HG03575 (cell line): ENCODE measurements at regions not wholly inside any gene's neighbourhood (a gene's known extent, or its start where the extent isn't known, plus 50 kb on each side); places are given as distances from the start of the nearest gene placed in this dataset.
"Not testable (repeated sequence)": the region's sequence is repeated elsewhere in the genome, so short reads cannot be mapped to it uniquely, and the experiment has no call there.

Source experiments
- ATAC-seq: cut with Tn5 transposase; IDR thresholded peaks from one replicate; pipeline ENCODE4 v1.9.1; 2021; ENCODE audit not compliant: unreplicated experiment, insufficient number of reproducible peaks, low FRiP score; ENCODE audit errors: extremely low read depth

DNA sequence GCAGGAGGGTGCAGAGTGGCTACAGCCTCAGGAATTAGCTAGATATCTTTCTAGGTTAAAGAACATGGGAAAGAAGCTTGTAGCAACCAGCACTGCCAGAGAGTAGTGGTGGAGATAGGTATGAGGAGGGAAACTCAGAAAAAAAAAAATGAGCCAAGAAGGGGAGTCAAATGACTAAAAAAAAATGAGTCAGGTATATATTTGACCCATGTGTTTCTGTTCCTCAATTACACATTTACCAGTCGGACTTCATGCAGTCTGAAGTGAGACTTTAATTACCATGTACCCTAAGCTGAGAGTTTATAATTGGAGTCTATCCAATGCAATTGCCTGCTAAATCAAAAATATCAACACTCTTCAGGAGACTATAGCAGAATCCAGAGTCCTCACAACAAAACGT, 964.6 kb downstream of the HACE1 start:
- no peak for ATAC-seq

DNA sequence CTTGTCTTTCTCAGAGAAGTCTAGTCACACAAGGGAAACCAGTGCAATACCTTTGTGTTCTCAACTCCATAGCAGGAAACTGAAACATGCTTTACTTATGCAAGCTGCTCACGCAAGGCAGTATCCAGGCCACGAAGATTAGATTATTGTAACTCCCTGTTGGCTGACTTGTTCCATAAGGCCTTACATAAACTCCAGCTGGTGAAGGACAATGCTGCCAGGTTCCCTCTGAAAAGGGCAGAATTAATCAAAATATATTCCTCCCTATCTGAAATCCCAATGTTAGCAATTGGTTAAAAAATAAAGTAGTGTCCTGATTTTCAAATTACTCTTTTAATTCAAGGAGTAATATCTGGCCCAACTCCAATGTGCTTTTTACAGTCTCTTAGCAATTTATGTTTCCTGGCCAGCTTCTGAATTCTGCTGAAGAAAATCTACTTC, 966.6 kb downstream of the HACE1 start:
- ATAC-seq = no peak

DNA sequence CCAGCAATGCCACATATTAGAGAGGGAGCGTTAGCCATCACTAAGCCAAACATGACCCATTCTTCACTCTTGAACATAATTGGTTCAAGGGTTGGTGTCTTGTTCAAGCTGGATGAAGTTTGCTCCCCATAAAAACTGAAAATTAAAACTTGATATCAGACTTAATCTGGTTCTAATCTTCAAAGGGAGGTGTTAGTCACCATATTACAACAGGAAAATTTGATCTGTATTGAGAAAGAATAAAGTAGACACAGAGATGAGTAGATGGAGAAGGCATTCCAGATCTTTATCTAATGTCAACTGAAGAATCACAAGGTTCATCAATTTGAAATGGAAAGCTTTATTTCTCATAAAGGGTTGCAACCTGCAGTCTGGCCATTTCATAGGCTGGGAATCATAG, 972.8 kb downstream of the HACE1 start:
- ATAC-seq = no peak

DNA sequence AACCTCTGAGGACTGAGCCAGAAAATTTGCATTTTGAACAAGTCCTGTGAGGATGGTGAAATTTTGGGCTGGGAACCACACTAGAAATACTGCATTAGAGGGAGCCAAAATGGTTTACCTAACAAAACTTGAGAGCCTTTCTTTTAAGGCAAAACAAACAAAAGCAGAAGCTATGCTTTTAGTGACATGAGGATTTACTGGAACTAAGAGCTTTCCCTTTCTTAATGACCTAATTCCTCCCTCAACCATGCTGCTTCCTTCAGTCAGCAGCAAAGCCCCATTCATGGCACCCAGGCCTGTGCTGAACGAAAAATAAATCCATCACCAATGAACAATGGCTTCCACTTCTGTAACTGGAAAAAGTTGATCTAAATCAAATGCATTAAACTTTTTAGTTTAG, 974.3 kb downstream of the HACE1 start:
- no peak for ATAC-seq

DNA sequence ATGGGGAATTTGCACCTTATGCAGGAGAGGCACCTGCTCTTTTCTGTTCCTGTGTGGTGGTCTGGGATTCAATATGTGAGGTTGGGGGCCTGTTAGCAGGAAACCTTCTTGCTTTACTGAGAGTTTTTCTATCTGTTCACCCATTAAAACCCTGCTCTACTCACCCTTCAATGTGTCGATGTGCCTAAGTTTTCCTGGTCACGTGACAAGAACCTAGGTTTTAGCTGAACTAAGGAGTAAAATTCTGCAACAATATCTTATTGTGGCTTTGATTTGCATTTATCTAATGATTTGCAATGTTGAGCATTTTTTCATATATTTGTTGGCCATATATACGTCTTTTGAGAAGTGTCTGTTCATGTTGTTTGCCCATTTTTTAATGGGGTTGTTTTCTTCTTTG, 979.9 kb downstream of the HACE1 start:
- no peak for ATAC-seq

DNA sequence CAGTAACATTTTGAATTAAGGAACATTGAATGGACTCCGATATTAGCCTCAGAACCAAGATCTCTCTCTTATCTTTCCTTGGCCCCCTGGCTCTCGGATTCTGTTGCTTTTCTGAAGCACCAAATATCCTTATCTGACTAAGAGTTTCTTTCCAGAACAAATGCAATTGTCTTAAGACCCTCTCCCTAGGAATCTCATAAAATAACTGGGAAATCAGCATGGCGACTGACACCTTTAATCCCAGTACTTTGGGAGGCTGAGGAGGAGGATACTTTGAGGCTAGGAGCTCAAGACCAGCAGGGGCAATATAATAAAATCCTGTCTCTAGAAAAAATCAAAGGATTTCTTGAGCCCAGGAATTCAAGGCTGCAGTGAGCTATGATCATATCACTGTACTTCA, 984.5 kb downstream of the HACE1 start:
- ATAC-seq = no peak

DNA sequence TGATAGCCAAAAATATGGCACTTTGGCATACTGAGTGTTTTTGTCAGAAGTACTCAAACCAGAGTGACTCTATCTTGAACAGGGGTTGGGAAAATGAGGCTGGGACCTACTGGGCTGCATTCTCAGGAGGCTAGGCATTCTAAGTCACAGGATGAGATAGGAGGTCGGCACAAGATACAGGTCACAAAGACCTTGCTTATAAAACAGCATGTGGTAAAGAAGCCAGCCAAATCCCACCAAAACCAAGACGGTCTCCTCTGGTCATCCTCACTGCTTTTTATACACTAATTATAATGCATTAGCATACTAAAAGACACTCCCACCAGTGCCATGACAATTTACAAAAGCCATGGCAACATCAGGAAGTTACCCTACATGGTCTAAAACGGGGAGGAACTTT, 985.1 kb downstream of the HACE1 start:
- no peak for ATAC-seq

DNA sequence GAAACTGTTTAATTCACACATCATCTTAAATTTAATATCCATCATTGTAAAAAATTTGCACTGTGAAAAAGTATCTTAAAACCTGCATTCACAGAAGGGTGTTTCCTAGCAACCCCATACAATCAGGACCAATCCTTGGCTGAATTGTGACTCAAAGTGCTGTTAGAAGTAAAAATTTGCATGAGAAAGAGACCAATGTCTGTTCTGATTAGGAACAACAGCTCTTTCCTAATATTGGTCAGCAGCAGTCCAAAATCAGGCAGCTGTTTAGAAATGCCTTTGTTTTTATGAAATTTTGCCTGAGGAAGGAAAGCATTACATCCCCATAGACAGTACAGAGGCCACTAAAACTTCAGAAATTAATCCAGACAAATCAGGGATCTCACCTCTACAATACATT, 987.0 kb downstream of the HACE1 start:
- no peak for ATAC-seq

DNA sequence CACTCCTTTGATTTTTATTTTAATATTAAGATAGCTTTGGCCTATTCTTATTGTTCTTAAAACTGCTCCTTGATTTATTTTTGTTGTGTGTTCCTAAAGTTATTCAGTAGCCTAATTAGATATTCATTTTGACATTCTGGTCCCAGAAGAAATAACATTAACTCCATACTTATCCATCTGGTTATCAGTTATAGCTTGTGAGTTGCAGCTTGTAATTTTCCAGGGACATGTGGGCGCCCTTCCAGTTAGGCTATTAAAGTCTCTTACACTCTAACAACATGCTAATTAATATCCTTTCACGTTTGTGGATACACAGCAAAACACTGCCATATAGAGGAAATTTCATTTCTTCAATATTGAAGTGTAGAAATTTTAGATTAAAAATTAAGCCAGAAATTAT, 987.5 kb downstream of the HACE1 start:
- no peak for ATAC-seq

DNA sequence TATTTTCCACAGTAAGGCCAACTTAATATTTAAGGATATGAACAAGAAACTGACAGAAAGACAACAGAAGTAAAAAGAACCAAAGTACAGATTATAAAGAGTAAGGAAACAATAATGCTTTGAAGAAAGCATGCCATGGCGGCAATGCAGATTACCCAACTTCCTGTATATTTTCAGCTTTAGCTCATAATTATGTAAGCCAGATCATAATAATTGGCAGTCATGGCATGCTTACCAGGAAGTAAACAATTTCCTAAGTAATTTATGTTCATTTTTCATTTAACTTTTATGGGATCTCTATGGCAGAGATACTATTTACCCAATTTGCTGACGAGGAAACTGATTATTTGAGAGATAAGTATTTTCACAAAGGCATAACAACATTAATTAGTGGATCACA, 988.7 kb downstream of the HACE1 start:
- no peak for ATAC-seq

DNA sequence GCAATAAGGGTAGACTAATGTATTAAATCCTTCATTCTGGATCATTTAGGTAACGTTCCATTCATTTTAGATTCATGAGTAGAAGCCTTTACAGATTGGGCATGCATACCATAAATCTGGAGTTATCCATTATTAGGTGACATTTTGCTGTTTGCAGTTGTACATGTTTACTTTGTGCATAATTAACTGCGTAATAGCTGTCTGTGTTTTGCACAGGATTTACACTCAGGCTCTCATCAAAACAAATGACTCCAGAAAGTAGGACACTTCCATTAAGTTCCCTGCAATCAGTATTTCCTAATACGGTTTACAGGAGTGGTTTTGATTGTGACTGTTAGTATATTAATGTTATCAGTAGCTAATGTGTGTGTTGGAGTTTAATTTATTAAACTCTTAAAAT, 997.4 kb downstream of the HACE1 start:
- ATAC-seq = no peak

DNA sequence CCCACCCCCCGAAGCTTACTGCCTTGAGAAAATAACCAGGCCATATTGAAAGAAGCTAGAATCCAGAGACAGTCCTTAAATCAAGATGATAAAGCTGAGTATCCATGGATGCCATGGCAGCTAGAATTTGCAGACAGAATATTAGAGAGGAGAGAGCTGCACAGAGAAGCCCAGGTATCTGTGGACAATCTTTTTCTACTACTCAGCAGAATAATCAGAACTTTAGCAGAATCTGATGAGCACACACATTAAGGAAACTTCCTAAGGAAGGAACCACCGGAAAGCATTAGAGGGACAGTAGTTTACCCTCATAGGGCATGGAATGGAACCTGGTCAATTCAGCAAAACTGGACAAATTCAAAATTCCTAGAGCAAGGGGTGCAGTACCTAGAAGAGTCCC, 1001.7 kb downstream of the HACE1 start:
- ATAC-seq = no peak

DNA sequence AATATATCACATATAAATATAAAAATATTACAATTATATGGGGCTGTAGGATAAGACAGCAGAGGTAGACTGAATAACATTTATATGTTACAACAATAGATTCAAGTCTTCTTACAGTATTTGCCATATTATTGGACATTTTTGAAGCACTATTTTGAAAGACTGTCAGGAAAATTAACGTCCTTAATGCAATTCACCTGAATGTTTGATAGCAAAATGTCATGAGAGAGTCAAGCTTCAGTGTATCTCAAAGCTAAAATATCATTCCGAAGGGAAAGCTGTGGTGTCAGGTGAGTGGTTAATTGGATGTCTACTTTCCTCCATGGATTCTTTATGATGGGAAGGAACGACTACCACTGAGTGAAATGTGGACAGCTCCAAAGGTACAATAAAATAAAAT, 1004.0 kb downstream of the HACE1 start:
- ATAC-seq = no peak

DNA sequence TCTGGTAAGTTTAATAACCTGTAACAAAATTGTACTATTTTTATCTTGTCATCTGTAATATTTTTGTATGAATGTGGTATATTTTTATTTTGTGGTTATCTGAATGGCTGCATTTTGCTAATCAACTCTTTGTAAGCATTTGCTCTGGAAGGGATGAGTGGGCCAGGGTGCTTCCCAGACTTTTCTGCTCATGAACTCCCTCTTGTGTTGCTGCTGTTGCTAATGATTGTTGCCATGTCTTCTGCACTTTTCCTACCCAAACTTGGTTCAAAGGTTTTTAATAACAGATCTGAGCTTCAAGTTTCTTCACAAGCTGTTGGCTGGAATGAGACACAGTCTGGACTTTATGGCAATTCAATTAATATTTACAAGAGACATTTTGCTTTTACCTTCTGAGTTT, 1005.7 kb downstream of the HACE1 start:
- no peak for ATAC-seq

DNA sequence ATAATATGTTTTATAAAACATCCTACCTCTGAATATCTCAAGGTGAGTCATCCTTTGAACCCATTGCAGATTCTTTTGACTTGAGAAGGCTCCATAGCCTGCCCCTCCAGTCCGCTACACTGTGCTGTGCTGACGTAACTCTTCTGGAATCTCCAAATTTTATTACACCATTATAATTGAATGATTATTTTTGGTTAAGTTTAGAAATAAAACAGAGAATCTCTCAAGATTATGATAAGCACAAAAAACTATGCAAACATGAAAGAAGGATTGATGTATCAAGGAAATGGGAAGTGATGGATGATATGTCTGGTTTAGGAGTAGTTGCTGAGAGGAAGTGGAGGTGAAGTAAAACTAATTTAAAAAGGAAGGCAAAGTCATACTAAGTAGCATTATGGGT, 1021.3 kb downstream of the HACE1 start:
- ATAC-seq = no peak

DNA sequence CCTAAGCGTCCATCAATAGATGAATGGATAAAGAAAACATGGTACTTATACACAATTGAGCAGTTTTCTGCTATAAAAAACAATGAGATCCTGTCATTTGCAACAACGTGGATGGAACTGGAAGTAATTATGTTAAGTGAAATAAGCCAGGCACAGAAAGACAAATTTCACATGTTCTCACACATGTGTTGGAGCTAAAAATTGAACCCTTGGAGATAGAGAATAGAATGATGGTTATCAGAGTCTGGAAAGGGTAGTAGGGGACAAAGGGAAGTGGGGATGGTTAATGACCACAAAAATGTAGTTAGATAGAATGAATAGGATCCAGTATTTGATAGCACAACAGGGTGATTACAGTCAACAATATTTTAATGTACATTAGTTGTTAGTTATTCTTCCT, 1033.5 kb downstream of the HACE1 start:
- no peak for ATAC-seq

DNA sequence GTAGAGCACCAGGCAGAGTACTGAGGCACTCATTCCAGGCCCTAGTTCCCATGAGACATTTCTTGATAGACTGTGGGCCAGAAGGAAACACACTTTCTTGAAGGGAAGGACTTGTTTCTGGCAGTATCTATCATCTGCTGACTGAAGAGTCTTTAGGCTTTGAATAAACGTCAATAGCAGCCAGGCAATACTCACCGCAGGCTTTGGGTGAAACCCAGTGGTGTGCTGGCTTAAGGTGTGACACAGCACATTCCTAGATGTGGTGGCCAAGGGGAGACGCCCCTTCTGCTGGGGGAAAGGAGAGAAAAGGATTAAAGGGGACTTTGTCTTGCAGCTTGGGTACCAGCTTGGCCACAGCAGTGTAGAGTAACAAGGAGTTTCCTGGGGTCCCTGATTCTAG, 1039.6 kb downstream of the HACE1 start:
- ATAC-seq = no peak

DNA sequence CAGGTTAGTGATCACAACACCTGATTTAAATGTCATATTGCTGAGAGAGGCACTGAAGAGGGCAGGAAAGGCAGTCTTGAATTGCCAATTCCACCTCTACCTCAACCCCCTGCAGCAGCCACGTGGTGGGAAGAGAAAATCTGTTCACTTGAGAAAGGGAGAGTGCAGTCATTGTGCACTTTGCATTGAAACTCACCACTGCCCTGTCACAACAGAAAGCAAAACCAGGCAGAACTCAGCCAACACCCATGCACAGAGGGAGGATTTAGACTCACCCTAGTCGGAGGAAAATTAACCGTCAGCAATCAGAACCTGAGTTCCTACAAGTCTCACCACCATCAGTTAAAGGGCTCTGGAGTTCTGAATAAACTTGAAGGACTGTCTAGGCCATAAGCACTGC, 1040.2 kb downstream of the HACE1 start:
- no peak for ATAC-seq

DNA sequence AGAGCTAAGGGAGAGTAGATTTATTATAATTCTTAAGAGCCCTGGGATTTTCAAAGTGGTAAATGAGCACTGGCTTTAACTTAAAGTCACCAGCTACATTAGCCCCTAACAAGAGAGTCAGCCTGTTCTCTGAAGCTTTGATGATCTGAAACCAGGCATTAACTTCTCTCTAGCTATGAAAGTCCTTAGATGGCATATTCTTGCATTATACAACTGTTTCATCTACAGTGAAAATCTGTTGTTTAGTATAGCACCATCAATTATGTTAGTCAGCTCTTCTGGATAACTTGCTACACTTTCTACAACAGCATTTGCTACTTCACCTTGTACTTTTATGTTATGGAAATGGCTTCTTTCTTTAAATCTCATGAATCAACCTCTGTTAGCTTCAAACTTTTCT, 1046.7 kb downstream of the HACE1 start:
- ATAC-seq = no peak

DNA sequence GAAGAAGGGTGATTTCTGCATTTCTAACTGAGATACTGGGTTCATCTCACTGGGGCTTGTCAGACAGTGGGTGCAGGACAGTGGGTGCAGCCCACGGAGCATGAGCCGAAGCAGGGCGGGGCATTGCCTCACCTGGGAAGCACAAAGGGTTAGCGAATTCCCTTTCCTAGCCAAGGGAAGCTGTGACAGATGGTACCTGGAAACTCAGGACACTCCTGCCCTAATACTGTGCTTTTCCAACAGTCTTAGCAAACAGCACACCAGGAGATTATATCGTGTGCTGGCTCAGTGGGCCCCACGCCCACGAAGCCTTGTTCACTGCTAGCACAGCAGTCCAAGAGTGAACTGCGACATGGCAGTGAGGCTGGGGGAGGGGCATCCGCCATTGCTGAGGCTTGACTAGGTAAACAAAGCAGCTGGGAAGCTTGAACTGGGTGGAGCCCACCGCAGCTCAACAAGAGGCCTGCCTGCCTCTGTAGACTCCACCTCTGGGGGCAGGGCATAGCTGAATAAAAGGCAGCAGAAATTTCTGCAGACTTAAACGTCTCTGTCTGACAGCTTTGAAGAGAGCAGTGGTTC, 1057.7 kb downstream of the HACE1 start:
- not testable (repeated sequence) for ATAC-seq

DNA sequence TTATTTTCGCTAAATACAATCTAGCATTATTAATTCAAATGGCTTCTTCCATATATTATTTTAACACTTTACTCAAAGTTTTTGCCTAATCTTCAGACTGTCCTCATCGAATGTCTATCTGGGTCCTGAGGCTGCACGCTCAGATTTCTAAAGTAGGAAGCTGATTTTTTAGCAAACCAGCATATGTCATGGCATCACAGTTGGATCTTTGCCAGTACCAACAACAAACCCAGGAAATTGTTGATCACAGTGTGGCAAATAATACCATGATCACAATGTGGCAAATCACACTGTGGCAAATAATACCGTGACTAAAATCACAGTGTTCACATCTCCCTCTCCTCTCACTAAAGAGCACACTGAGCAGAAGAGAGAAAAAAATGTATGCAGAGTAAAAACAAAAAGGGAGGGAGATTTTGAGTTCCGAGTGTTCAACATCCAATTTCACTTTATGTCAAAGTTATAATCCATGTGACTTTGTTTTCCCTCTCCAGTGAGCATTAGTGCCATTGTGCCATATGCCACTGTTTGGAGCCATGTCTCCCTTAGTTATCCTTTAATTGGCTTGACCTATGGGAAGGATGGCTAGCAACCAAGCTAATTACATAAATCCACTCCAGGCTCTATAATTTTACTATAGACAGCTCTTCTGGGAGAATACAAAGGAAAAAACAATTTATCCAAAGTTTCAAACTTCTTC, 1059.6 kb downstream of the HACE1 start:
- no peak for ATAC-seq
